ENCODE measurements at regions not wholly inside any gene's neighbourhood (a gene's known extent, or its start where the extent isn't known, plus 50 kb on each side); places are given as distances from the start of the nearest gene placed in this dataset.

DNA sequence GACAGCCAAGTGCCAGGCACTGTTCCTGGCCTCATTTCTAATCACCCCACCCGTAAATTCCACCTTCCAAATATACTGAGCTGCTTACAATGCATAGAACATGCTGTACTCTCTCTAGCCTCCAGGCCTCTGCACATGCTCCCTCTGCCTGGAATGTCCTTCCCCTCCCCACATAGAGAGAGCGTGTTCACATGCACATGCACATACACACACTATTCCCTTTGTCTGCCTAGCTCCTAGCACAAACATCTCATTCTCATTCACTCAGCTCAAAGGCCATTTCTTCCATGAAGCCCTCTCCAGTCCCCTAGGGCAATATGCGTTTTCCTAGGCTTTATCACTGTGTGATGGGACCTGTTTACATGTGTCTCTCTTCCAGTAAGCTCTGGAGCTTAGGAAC is 144.6 kb downstream of the WT1 start:
- TF ChIP-seq TAF1 (IDR thresholded peaks at IDR 0.05; ENCODE audit: borderline replicate concordance, low read depth, low read length) (no peak), POLR2A (IDR thresholded peaks at IDR 0.05; ENCODE audit: low read depth, low read length) (no peak)
